Right lobe of liver (tissue), 6 donors: ENCODE measurements at regions not wholly inside any gene's neighbourhood (a gene's known extent, or its start where the extent isn't known, plus 50 kb on each side); places are given as distances from the start of the nearest gene placed in this dataset.

Source experiments
- ATAC-seq, 4 donors: fragments of 200-7000 bp; cut with Tn5 transposase; one replicate each; pipeline ENCODE4 v1.9.1; 2020; ENCODE audit warnings: mild to moderate bottlenecking in 4 of 4, moderate library complexity in 4 of 4
- DNase-seq, 3 donors: peaks; one replicate each; pipeline ENCODE4 v3.0.0-alpha.2; 2020
- H3K27ac ChIP-seq, 3 donors: fragments of 200-600 bp; one replicate each; pipeline ENCODE4 v1.8.0; 2022
- H3K27me3 ChIP-seq, 2 donors: fragments of 200-600 bp; one replicate each; pipeline ENCODE4 v1.8.0; 2022
- H3K36me3 ChIP-seq, 4 donors: fragments of 200-600 bp; sonication (generic) in 1 of 4; one replicate each; pipeline versions ENCODE4 v1.5.1 to v1.8.0; 2017 to 2022; ENCODE audit warnings: control low read depth in 1 of 4
- H3K4me1 ChIP-seq, 4 donors: fragments of 200-600 bp; sonication (generic) in 1 of 4; one replicate each; pipeline versions ENCODE4 v1.5.1 to v1.8.0; 2017 to 2022; ENCODE audit warnings: control low read depth in 1 of 4
- H3K4me3 ChIP-seq, 3 donors: fragments of 200-600 bp; one replicate each; pipeline ENCODE4 v1.8.0; 2022
- H3K9me3 ChIP-seq, 4 donors: fragments of 200-600 bp; sonication (generic) in 1 of 4; one replicate each; pipeline versions ENCODE4 v1.5.1 to v1.8.0; 2017 to 2022; ENCODE audit warnings: control low read depth in 1 of 4
- CTCF ChIP-seq, 4 donors: fragments of 200-600 bp in 3 of 4; fragments of 450-650 bp in 1 of 4; IDR thresholded peaks; one replicate each; pipeline versions ENCODE4 v1.5.1 to v1.8.0; 2016 to 2022; ENCODE audit warnings: antibody characterized with exemption in 4 of 4, mild to moderate bottlenecking in 2 of 4
- POLR2A ChIP-seq: fragments of 450-650 bp; IDR thresholded peaks from one replicate; pipeline ENCODE4 v1.6.1; 2017; ENCODE audit warnings: antibody characterized with exemption, mild to moderate bottlenecking
- WGBS: methylation state at CpG from one replicate; pipeline ENCODE4 v1.1.6; 2018; ENCODE audit warnings: low coverage, low lambda C conversion rate; ENCODE audit not compliant: insufficient coverage; ENCODE audit errors: missing lambda C conversion rate; 5-methylcytosine and 5-hydroxymethylcytosine counted together
- intact Hi-C, 2 donors: fragments of 100-400 bp; cut with DNase I; formaldehyde crosslinking; loops; one replicate each; pipeline versions ENCODE4 v1.11.2 to v1.14.1; 2022
- donor health status: DM: no; HTN: yes; CAD: no.
- donor health status: DM: no; HTN: no; CAD: no.
- donor health status: DM: no; HTN: no; CAD: no.
- donor health status: DM: no; HTN: yes; CAD: no.
- donor health status: DM: no; HTN: yes; CAD: no.

GRCh38 chr4:145281951-145282350, 101.6 kb upstream of the OTUD4 start:
- ATAC-seq (no peak), DNase-seq (no peak)
- intact Hi-C loops, result no loop called here
- Histone ChIP-seq H3K27ac (no peak overlapping the region), H3K4me3 (no peak overlapping the region), H3K27me3 (no peaks in the 10 kb centered on the region), H3K4me1 (no peaks in the 10 kb centered on the region), H3K36me3 (no peaks in the 10 kb centered on the region), H3K9me3 (no peaks in the 10 kb centered on the region)
- whole genome bisulfite sequencing, result 100% methylated on average over 1 of the region's 1 CpG
- TF ChIP-seq CTCF (IDR thresholded peaks at IDR 0.05) (no peak), POLR2A (no peak)

GRCh38 chr4:145281224-145281623, 100.8 kb upstream of the OTUD4 start:
- no peaks in the 10 kb centered on the region for H3K27me3 ChIP-seq
- no peaks in the 10 kb centered on the region for H3K36me3 ChIP-seq
- H3K4me3 ChIP-seq, result no peak overlapping the region
- TF ChIP-seq CTCF (IDR thresholded peaks at IDR 0.05), result no peak
- TF ChIP-seq POLR2A, result no peak
- WGBS, result 89% methylated on average over 2 of the region's 9 CpGs
- ATAC-seq (no peak), DNase-seq (no peak)
- no peak overlapping the region for H3K27ac ChIP-seq
- H3K9me3 ChIP-seq, result no peaks in the 10 kb centered on the region
- intact Hi-C loops, result no loop called here
- H3K4me1 ChIP-seq, result no peaks in the 10 kb centered on the region

GRCh38 chr4:145280541-145280940, 100.2 kb upstream of the OTUD4 start:
- DNase-seq (no peak), ATAC-seq (no peak)

GRCh38 chr4:145279122-145279960, 99.0 kb upstream of the OTUD4 start:
- Histone ChIP-seq H3K36me3 (no peaks in the 10 kb centered on the region), H3K4me1 (no peaks in the 10 kb centered on the region), H3K4me3 (no peak overlapping the region), H3K27me3 (no peaks in the 10 kb centered on the region), H3K9me3 (no peaks in the 10 kb centered on the region), H3K27ac (no peak overlapping the region)
- ATAC-seq (no peak), DNase-seq (no peak)
- 62% methylated on average over 8 of the region's 8 CpGs for WGBS
- intact Hi-C loops, result no loop called here
- TF ChIP-seq POLR2A (no peak), CTCF (IDR thresholded peaks at IDR 0.05) (no peak)

More at GRCh38 chr4:145280541-145280940, 100.2 kb upstream of the OTUD4 start:
- Histone ChIP-seq H3K4me1 (no peaks in the 10 kb centered on the region), H3K36me3 (no peaks in the 10 kb centered on the region), H3K27me3 (no peaks in the 10 kb centered on the region), H3K9me3 (no peaks in the 10 kb centered on the region), H3K27ac (no peak overlapping the region), H3K4me3 (no peak overlapping the region)
- 61% methylated on average over 3 of the region's 3 CpGs for WGBS
- no peak for TF ChIP-seq POLR2A
- TF ChIP-seq CTCF (IDR thresholded peaks at IDR 0.05), result no peak
- intact Hi-C loops, result no loop called here
